NOMO-1 treated with dmso at 0.1 percent for 144 hours (cell line): ENCODE measurements at regions not wholly inside any gene's neighbourhood (a gene's known extent, or its start where the extent isn't known, plus 50 kb on each side); places are given as distances from the start of the nearest gene placed in this dataset.
"Not testable (repeated sequence)": the region's sequence is repeated elsewhere in the genome, so short reads cannot be mapped to it uniquely, and the experiment has no call there.

ENCODE experiments used
- DNase-seq: peaks from one replicate; lab custom pipeline; 2025; ENCODE audit not compliant: unreplicated experiment; lab: John Stamatoyannopoulos, UW

DNA sequence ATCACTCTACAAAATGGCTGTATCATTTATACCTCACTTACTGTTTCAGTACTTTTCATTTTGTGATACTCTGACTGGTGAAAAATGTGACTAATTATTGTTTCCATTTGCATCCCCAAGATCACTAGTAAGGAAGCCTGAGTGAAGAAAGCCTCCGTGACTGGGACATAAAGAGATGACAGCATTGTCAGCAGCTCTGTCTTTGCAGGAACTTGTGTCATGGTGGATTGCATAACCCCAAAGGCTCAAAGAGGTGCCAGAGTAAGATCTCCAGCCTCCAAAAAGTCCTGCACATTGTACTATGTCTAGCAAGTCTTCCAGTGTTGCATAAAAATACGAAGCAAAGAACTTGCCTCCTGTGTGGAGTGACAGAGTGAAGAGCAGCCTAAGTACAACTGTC lies 187.5 kb upstream of the CRIM1 start:
- no peak for DNase-seq

DNA sequence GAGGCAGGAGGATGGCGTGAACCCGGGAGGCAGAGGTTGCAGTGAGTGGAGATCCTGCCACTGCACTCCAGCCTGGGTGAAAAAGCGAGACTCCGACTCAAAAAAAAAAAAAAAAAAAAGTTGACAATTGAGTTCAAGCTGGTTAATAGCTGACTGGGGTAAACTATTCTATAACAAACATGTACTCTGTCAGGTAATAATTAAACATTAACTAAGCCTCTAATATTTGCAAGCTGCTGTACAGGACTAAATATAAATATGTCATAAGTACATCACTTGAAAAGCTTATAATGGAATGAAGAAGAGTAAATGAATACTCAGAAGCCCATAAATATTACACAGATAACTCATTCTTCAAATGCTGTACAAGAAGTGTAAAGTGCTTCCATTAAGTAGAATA lies 190.4 kb upstream of the CRIM1 start:
- no peak for DNase-seq

DNA sequence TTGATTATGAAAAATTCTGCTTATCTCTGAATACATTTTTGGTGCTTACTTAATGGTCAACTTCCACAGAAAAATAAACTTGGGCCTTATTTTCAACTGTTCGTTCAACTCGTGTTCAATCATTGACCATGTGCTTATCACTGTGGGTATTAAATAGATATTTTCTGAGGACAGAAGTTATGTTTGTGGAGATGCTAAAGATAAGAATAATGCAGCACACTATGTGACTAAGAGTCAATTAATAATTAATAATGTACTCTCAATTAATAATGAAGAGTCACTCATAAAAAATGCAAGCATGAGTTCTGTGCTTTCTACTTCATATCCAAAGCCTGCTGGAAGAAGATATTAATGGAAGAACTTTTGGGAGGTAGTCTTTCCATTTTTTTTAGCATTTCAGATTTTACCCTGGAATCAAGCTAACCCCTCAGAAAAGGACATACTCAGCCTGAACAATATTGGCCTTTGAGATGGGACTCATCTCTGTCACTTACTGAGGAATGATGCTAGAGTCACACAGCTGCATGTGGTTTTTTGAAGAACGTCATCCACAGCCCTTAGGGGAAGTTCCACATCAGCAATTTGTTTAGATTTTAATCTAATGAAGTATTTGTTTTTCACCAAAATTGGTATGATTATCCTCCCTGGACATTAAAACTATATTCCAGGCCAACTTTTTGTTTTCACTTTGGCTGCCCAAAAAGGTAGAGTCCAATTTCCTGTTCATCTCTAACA lies 191.9 kb upstream of the CRIM1 start:
- no peak for DNase-seq

DNA sequence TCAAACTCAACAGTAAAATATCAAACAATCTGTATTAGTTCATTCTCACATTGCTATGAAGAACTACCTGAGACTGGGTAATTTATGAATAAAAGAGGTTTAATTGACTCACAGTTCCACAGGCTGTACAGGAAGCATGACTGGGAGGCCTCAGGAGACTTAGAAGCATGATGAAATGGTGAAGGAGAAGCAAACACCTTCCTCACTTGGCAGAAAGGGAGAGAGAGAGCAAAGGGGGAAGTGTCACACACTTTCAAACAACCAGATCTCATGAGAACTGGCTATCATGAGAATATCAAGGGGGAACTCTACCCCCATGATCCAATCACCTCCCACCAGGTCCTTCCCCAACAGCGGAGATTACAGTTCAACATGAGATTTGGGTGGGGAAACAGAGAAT lies 198.5 kb upstream of the CRIM1 start:
- not testable (repeated sequence) for DNase-seq

DNA sequence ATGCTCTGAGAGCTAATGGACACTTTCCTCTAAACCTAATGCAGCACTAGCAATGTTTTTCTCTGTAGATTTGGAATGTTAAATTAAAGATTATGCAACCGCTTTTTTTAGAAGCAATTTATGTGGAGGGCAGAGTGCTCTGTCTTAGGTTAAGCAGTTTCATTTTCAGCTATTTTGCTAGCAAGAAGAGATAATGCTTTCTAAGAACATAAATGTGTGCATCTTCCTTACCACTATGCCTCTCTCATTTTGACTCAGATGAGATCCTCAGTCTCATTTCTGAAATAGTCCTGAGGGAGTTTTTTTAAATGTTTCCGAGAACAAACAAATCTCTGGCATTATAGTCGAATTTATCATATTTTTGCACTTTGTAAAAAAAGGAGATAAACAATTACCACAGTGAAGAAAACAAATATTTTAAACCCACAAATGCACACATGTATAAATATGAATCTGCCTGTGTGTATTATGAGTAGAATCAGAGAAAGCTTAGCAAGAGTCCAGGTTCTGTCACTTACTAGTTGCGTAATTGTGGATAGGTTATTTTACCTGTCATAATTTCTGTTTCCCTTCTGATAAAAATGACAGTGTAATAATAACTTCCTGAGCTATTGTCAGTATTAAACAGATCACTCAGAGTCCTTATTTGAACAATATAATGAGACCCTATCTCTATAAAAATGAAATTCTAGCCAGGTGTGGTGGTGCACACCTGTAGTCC lies 207.7 kb upstream of the CRIM1 start:
- DNase-seq, result no peak

DNA sequence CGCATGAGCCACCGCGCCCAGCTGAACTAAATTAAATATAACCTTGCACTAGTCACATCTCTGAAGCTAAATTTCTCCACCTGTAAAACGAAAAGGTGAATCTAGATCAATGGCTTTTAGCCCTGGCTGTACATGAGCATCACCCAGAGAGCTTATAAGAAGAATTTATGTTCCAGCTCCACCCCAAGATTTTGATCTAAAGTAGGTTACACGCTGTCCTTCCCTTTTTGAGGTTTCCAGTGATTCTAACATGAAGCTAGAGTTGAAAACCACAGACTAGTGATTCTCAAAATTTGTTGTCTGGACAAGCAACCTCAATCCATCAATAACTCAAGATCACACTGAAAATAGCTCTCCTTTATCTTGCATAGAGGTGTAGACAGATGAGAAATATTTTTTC lies 208.8 kb upstream of the CRIM1 start:
- DNase-seq, result no peak

DNA sequence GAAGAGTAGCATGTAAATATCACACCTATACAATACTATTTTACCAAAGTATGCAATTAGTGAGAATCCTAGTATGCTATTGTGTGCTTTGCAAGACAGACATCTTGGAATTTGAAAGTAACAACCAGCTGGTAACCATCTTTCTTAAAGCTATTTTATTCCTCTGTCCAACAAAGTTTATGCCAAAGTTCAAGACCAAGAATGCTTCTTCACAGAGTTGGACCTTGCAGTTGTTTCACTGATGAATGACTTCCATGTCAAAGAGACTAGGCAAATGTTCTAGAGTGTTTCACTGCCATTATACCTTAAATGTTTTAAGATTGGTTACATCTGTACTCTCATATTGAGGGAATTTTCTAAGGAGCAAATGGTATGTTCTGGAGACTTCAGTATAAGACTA lies 215.2 kb upstream of the CRIM1 start:
- no peak for DNase-seq

DNA sequence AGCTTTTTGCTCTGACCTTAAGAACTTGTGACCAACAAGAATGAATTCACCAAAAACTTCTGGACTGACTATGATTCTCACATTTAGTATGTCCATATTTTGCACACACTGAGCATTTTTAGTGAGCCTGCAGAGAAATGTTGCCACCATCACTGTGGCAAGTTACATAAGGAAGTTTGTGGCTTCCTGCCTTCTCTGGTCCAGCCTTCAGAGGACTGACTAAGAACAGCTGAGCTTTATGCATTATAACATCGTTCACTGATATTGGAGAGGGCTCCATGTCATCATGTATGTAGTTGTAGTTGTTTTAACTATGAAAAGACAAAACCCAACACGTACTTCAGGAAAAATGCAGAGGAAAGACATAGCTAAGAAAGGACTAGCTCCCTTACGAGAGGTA lies 218.0 kb upstream of the CRIM1 start:
- no peak for DNase-seq

DNA sequence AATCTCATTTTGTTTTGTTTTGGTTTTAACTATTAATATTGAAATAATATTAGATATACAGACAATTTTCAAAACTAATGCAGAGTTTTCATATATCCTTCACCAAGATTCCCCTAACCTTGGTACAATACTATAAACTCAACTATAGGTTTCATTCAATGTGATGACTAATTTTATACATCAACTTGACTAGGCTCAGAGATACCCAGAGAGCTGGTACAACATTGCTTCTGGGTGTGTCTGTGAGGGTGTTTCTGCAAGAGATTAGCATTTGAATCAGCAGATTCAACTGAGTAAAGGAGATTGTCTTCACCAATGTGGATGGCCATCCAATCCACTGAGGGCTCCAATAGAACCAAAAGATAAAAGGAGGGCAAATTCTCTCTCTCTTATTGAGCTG lies 221.3 kb upstream of the CRIM1 start:
- no peak for DNase-seq

DNA sequence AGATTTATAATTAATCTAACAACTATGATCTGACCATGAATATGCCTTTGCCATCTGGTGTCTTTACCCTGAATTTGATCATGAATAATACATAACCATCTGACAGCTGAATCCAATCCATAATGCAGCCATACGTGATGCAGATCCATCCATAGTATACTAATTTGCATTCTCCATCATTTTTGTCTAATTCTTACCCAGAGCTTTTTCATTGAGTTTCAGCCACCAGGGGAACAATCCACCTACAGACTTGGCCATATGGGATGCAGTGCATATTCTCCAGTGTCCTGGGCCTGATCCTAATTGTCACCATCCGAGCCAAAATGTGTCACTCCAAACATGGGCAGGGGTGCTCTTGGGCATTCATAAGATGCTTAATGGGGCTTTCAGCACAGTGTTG lies 227.2 kb upstream of the CRIM1 start:
- no peak for DNase-seq

DNA sequence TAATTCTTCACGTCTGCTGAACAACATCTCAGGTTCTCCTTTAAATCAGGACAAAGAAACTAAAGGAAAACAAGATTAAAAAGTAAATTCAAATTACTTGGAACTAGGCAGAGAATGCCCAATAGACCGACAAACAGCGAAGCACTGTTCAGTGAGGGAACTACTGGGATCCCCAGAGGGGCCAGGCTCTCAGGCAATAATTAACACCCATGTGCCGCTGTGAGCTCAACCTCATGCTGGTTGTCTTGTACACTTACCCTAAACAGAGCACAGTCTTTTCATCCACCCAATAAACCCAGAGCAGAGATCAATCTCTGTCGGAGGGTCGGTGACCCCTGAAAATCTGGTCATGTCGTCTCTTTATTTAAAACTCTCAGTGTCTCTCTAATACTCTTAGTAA lies 229.9 kb upstream of the CRIM1 start:
- DNase-seq, result no peak

DNA sequence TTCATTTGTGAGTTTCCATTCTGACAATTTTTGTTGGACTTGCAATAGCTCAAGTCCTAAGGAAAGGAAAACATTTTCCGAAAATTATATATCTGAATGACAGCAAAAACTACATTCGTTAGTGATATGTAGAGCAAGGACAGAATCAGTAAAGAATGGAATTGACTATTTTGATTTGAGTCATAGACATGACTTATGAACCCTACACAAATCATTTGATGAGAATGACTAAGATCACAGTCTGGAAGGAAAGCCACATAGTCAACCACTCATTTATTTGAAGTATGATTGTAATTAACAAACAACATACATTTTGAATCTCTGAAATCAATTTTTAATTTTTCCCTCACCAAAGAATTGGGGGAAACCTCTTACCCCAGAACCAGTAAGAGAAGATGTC lies 231.6 kb upstream of the CRIM1 start:
- DNase-seq, result no peak

DNA sequence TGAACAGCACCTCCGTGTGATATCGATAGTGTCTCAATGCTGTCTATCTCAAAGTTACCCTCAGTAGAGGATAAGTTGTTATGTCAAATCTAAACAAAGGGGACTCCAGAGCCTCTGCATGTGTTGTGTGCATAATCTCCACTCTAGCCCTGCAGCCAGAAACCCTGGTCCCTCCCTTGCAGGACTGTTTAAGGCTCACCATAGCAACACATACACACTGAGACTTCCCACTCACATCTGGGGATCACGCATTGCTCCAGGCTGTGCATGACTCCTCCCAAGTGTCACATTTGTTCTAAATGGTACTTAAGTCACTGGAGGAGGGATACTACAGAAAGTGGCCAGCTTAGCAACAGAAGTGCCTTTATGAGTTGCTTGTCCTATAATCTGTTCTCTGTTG lies 258.6 kb upstream of the CRIM1 start:
- DNase-seq, result no peak

DNA sequence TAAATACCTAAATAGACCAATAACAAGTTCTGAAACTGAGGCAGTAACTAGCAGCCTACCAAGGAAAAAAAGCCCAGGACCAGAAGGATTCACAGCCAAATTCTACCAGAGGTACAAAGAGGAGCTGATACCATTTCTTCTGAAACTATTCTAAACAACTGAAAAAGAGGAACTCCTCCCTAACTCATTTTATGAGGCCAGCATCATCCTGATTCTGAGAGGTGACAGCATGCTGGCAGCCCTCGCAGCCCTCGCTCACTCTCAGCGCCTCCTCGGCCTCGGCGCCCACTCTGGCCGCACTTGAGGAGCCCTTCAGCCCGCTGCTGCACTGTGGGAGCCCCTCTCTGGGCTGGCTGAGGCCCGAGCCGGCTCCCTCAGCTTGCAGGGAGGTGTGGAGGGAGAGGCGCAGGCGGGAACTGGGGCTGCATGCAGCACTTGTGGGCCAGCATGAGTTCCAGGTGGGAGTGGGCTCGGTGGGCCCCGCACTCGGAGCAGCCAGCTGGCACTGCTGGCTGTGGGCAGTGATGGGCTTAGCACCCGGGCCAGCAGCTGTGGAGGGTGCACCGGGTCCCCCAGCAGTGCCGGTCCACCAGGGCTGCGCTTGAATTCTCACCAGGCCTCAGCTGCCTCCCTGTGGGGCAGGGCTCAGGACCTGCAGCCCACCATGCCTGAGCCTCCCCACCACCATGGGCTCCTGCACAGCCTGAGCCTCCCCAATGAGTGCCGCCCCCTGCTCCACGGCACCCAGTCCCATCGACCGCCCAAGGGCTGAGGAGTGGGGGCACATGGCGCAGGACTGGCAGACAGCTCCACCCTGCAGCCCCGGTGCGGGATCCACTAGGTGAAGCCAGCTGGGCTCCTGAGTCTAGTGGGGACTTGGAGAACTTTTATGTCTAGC lies 263.5 kb upstream of the CRIM1 start:
- not testable (repeated sequence) for DNase-seq

DNA sequence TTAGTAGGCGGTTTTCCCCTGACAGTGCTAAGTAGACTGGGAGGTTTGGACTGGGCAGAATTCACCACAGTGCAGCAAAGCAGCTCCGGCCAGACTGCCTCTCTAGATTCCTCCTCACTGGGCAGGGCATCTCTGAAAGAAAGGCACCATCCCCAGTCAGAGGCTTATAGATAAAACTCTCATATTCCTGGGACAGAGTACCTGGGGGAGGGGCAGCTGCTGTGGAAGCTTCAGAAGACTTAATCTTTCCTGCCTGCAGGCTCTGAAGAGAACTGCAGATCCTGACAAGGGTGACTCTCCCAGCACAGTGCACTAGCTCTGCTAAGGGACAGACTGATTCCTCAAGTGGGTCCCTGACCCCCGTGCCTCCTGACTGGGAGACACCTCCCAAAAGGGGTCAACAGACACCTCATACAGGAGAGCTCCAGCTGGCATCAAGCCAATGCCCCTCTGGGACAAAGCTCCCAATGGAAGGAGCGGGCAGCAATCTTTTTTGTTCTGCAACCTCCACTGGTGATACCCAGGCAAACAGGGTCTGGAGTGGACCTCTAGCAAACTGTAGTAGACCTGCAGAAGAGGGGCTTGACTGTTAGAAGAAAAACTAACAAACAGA lies 266.8 kb upstream of the CRIM1 start:
- DNase-seq, result no peak

DNA sequence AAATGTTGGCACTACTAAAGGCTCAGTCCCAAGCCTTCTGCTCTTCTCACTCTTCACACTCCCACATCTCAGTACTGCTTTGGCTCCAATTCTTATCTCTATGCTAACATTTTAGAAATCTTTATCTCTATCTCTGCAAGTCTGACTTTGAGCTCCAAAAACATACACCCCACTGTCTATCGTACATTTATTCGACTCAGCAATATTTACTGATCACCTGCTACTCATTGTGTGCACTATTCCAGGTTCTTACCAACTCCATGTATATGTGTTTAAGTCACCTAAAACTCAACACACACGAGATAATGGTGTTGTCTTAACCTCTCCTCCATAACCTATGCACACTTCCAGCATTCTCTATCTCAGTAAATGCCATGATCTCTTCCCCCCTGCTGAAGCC lies 268.2 kb upstream of the CRIM1 start:
- DNase-seq, result no peak

DNA sequence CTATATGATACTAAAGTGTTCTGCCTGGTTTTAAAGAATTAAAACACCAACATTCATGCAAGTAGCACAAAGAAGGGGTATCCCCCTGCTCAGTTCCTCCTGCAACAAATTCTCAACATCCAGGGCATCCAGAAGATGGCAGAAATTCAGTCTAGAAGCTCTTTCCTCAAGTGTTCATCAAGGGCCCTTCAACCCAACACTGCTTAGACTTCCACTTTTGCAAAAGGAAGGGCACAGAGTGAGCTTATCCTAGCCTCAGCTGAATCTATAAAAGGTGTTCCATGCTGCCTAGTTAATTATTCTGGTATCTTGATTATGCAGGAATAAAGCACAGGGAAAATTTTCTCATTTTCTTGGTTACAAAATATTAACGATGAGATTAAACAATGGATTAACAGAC lies 275.8 kb upstream of the CRIM1 start:
- DNase-seq, result no peak

DNA sequence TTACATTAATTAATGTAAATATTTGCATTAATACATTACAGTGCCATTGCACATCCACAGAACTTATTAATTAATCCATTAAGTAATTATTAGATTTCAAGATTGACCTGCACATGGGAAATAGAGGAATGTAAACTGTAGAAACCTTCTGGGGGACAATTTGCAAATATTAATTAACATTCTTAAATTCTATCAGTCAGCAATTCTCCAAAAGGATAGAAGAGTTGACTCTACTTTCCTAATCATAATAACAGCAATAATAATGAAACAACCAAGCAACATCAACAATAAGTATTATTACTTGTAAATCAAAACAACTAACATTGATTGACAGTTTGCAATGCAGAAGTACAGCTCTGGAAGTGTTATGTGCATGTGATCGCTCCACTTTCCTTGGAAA lies 281.6 kb upstream of the CRIM1 start:
- DNase-seq, result no peak

DNA sequence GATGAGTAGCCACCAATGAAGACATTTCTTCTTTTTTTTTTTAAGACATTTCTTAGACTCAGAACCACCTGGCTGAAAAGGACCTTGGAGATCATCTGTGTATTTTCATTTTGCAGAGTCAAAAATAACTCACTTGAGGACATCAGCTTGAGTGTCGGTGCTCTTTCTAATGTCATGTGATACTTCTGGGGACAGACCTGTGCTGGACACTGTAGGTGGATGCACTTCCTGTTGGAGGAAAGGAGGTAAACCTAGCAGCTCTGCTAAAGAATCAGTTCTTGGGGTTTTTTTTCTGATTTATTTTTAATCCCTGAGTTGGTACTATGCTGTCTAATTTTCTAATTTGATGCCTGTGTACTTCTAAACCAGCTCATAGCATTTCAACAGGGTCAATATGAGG lies 283.9 kb upstream of the CRIM1 start:
- DNase-seq, result no peak

DNA sequence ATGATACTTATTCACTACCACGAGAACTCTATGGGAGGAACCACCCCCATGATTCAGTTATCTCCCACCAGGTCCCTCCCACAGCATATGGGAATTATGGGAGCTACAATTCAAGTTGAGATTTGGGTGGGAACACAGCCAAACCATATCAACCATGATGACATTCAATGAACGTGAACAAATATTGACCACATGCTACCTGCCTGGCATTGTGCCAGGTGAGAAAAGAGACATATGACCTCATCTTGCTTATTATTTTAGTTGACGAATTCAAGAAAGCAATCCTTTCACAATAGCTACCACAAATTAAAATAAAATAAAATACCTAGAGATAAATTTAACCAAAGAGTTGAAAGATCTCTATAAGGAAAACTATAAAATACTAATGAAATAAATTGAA lies 286.5 kb upstream of the CRIM1 start:
- no peak for DNase-seq

DNA sequence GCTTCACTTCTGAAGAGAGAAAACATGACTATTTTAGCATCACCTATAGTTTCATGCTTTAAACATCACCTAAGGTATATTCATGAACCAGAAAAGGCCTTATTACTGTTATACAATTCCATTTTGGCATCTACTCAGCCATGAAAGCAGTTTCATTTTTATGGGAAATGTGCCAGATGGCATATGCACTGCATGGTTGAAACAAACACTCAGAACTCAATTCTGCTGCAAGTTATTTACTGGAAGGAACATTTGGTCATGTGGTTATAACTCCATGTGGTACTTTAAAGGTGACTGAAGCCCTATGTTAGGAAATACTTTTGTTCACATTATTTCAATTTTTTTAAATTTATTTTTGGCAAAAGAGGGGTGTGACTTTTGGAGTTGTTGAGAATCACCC lies 287.5 kb upstream of the CRIM1 start:
- DNase-seq, result no peak

DNA sequence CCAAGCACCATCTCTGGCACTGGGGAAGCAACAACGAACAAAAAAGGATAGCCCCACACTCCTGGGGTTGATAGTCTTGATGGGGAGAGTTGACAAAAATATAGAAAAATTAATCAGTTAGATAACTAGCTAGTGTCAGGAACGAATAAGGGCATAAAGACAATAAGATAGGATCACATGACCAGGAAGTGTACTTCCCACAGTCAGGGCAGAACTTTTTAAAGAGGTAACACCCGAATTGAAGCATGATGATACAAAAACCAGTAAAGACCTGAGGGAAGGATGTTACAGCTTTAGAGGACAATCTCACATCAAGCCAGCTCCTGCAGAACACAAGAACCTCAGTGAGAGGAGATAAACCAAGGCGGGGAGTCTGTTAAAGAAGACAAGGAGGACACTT lies 295.4 kb upstream of the CRIM1 start:
- DNase-seq, result no peak
